Activated CD4-positive, alpha-beta memory T cell treated with anti-CD3 and anti-CD28 coated beads for 36 hours (primary cell): ENCODE measurements at regions not wholly inside any gene's neighbourhood (a gene's known extent, or its start where the extent isn't known, plus 50 kb on each side); places are given as distances from the start of the nearest gene placed in this dataset.

Experiments used
- CTCF ChIA-PET: fragments of 350-600 bp; sonication (Branson Sonifier 250); formaldehyde crosslinking; loops from one replicate; lab custom pipeline; 2021; ENCODE audit warnings: antibody characterized with exemption, inconsistent platforms; lab: Charles Lee
- POLR2A ChIA-PET: fragments of 350-600 bp; sonication (Branson Sonifier 250); formaldehyde crosslinking; loops from one replicate; lab custom pipeline; 2021; ENCODE audit warnings: antibody characterized with exemption; lab: Charles Lee
- DNase-seq: peaks from one replicate; pipeline ENCODE4 v3.0.0-alpha.2; 2020
- H3K27ac Mint-ChIP-seq: one replicate; pipeline ENCODE4 v1.8.0; 2021; ENCODE audit warnings: mixed read lengths
- H3K27me3 Mint-ChIP-seq: one replicate; pipeline ENCODE4 v1.8.0; 2021; ENCODE audit warnings: mixed read lengths
- H3K36me3 Mint-ChIP-seq: one replicate; pipeline ENCODE4 v1.8.0; 2021; ENCODE audit warnings: mixed read lengths
- H3K4me1 Mint-ChIP-seq: one replicate; pipeline ENCODE4 v1.8.0; 2021; ENCODE audit warnings: low read depth, mixed read lengths
- H3K4me3 Mint-ChIP-seq: one replicate; pipeline ENCODE4 v1.8.0; 2021; ENCODE audit warnings: mild to moderate bottlenecking, mixed read lengths
- H3K9me3 Mint-ChIP-seq: one replicate; pipeline ENCODE4 v1.8.0; 2021; ENCODE audit warnings: mixed read lengths
- intact Hi-C: fragments of 100-400 bp; cut with micrococcal nuclease; formaldehyde crosslinking; loops from one replicate; pipeline ENCODE4 v1.15.1; 2023

GRCh38 chr4:38565271-38566199 lies 98.5 kb upstream of the KLF3 start:
- intact Hi-C loops = loop anchor here (10.0 kb wide), 1 partner anchor 111 kb away; no protein-coding TSS in a partner anchor
- H3K27me3 Mint-ChIP-seq = peaks cover 10% of the 10 kb centered on the region

DNA sequence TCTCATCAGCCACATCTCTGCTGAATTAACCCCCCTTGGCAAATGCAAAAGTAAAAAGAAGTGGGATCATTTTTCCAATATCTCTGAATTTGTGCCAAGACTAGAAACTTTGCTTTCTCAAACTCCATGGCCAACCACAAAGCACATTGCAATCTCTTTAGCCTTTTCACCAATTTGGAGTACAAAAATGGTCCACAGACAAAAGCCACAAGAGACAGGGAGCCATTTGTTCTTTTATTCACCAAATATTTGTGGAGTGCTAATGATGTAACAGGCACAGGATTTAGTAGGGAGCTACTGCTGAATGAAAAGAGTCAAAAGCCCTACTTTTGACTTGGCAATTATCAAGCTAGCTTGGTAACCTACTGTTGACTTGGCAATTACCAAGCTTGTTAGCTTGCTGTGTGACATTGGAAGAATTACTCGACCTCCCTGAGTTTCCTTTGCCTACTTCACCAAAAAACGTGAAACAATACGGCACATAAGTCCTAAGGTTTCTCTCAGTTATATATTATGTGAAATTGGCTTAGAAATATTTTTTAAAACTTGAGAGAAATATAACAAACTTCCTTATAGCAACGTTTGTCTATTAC lies 97.1 kb upstream of the KLF3 start:
- Mint-ChIP-seq H3K4me1 (peaks cover 3% of the 10 kb centered on the region), H3K27me3 (peaks cover 10% of the 10 kb centered on the region), H3K9me3 (peaks cover 2% of the 10 kb centered on the region), H3K27ac (no peak overlapping the region), H3K4me3 (no peak overlapping the region), H3K36me3 (no peaks in the 10 kb centered on the region)
- CTCF ChIA-PET = interaction anchor here (1.5 kb wide), 1 partner anchor 45 kb away, joined by 4 read pairs; no protein-coding TSS in a partner anchor
- POLR2A ChIA-PET = interaction anchor here (0.6 kb wide), 1 partner anchor 10 kb away, joined by 3 read pairs; no protein-coding TSS in a partner anchor
- intact Hi-C loops = loop anchor here (10.0 kb wide), 1 partner anchor 112 kb away; no protein-coding TSS in a partner anchor
- no peak for DNase-seq

More at GRCh38 chr4:38565271-38566199, 98.5 kb upstream of the KLF3 start:
- Mint-ChIP-seq H3K36me3 (no peaks in the 10 kb centered on the region), H3K9me3 (peaks cover 2% of the 10 kb centered on the region), H3K27ac (no peak overlapping the region), H3K4me1 (peaks cover 14% of the 10 kb centered on the region), H3K4me3 (no peak overlapping the region)
- CTCF ChIA-PET = no interaction called here
- no peak for DNase-seq
- POLR2A ChIA-PET = no interaction called here

GRCh38 chr4:38567457-38567856 lies 96.5 kb upstream of the KLF3 start:
- Mint-ChIP-seq H3K4me3 (no peak overlapping the region), H3K9me3 (peaks cover 2% of the 10 kb centered on the region), H3K4me1 (peaks cover 3% of the 10 kb centered on the region), H3K27me3 (peaks cover 10% of the 10 kb centered on the region), H3K27ac (no peak overlapping the region), H3K36me3 (no peaks in the 10 kb centered on the region)
- no peak for DNase-seq
- CTCF ChIA-PET = interaction anchor here (1.5 kb wide), 1 partner anchor 45 kb away, joined by 4 read pairs; no protein-coding TSS in a partner anchor
- POLR2A ChIA-PET = interaction anchor here (0.6 kb wide), 1 partner anchor 9 kb away, joined by 3 read pairs; no protein-coding TSS in a partner anchor
- intact Hi-C loops = loop anchor here (10.0 kb wide), 1 partner anchor 113 kb away; no protein-coding TSS in a partner anchor

GRCh38 chr4:38568768-38569167 lies 95.2 kb upstream of the KLF3 start:
- H3K4me3 Mint-ChIP-seq = no peak overlapping the region
- intact Hi-C loops = loop anchor here (10.0 kb wide), 1 partner anchor 114 kb away; no protein-coding TSS in a partner anchor
- H3K27ac Mint-ChIP-seq = no peak overlapping the region
- peaks cover 10% of the 10 kb centered on the region for H3K27me3 Mint-ChIP-seq
- H3K4me1 Mint-ChIP-seq = peaks cover 3% of the 10 kb centered on the region
- no peaks in the 10 kb centered on the region for H3K36me3 Mint-ChIP-seq
- CTCF ChIA-PET = no interaction called here
- no peak for DNase-seq
- peaks cover 2% of the 10 kb centered on the region for H3K9me3 Mint-ChIP-seq
- POLR2A ChIA-PET = no interaction called here

DNA sequence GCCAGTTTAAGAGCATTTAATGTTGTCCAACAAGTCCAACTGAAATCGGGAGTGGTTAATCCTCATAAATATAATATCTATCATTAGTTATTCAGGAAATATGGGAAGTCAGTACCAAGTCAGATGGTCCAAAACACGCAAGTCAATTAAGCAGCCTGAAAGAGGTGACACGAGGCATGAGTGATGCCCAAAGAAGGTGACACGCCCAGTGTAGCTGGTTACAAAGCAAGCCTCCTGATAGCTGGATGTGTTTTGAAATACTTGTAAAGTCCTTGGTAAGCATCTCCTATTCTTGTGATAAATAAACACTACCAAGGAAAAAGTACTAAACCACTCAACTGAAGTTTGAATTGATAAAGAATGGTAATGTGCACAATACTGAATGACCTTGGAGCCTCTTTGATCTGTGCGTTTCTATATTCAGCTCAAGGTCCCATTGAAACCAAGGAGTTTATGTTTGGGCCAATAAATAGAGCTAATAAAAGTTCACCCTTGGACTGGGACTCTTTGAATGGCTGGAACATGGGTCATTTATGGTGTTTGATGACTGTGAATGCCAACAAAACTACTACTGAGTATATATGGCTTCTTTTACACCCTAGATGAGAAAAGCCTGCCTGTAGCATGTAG lies 93.2 kb upstream of the KLF3 start:
- peaks cover 2% of the 10 kb centered on the region for H3K9me3 Mint-ChIP-seq
- ChIA-PET CTCF (no interaction called here), POLR2A (no interaction called here)
- H3K36me3 Mint-ChIP-seq = no peaks in the 10 kb centered on the region
- H3K27ac Mint-ChIP-seq = no peak overlapping the region
- no peak overlapping the region for H3K4me3 Mint-ChIP-seq
- H3K27me3 Mint-ChIP-seq = peaks cover 9% of the 10 kb centered on the region
- DNase-seq = no peak
- intact Hi-C loops = no loop called here
- peaks cover 3% of the 10 kb centered on the region for H3K4me1 Mint-ChIP-seq

GRCh38 chr4:38572793-38573192 lies 91.2 kb upstream of the KLF3 start:
- intact Hi-C loops = no loop called here
- Mint-ChIP-seq H3K4me3 (no peak overlapping the region), H3K4me1 (no peaks in the 10 kb centered on the region), H3K9me3 (peaks cover 2% of the 10 kb centered on the region), H3K27ac (no peak overlapping the region), H3K27me3 (peaks cover 5% of the 10 kb centered on the region), H3K36me3 (no peaks in the 10 kb centered on the region)
- ChIA-PET POLR2A (no interaction called here), CTCF (no interaction called here)
- no peak for DNase-seq

GRCh38 chr4:38574559-38575333 lies 89.3 kb upstream of the KLF3 start:
- no peak overlapping the region for H3K4me3 Mint-ChIP-seq
- POLR2A ChIA-PET = no interaction called here

GRCh38 chr4:38576767-38577166 lies 87.2 kb upstream of the KLF3 start:
- intact Hi-C loops = no loop called here
- CTCF ChIA-PET = interaction anchor here (0.5 to 1.0 kb wide), 2 partner anchors 184 to 397 kb away, joined by 3 to 4 read pairs; no protein-coding TSS in a partner anchor

More at GRCh38 chr4:38574559-38575333, 89.3 kb upstream of the KLF3 start:
- no peak overlapping the region for H3K27ac Mint-ChIP-seq
- H3K36me3 Mint-ChIP-seq = no peaks in the 10 kb centered on the region
- H3K27me3 Mint-ChIP-seq = peaks cover 2% of the 10 kb centered on the region
- CTCF ChIA-PET = no interaction called here
- intact Hi-C loops = no loop called here
- H3K9me3 Mint-ChIP-seq = peaks cover 2% of the 10 kb centered on the region
- no peaks in the 10 kb centered on the region for H3K4me1 Mint-ChIP-seq
- no peak for DNase-seq

DNA sequence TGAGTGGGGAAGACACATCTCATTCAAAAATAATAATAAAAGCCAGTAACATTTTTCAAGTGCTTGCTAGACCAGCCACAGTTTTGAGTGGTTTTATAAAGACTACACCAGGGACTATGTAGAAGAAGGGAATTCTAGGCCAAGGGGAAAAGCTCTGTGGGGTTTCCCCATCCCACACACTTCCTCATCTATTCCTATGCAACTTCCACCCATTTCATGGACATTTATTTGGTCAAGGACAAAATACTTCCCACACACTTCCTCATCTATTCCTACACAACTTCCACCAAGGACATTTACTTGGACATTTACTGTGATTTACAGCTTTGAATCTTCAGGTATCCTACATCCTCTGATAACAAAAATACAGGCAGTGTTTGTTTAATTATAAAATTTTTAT lies 86.5 kb upstream of the KLF3 start:
- POLR2A ChIA-PET = no interaction called here
- CTCF ChIA-PET = interaction anchor here (0.5 kb wide), 1 partner anchor 183 kb away, joined by 3 read pairs; no protein-coding TSS in a partner anchor
- Mint-ChIP-seq H3K27me3 (peaks cover 2% of the 10 kb centered on the region), H3K27ac (no peak overlapping the region), H3K9me3 (no peaks in the 10 kb centered on the region), H3K36me3 (no peaks in the 10 kb centered on the region), H3K4me1 (peaks cover 6% of the 10 kb centered on the region), H3K4me3 (no peak overlapping the region)
- intact Hi-C loops = no loop called here
- no peak for DNase-seq

More at GRCh38 chr4:38576767-38577166, 87.2 kb upstream of the KLF3 start:
- Mint-ChIP-seq H3K4me1 (peaks cover under 1% of the 10 kb centered on the region), H3K9me3 (no peaks in the 10 kb centered on the region), H3K36me3 (no peaks in the 10 kb centered on the region), H3K27me3 (peaks cover 2% of the 10 kb centered on the region), H3K4me3 (no peak overlapping the region), H3K27ac (no peak overlapping the region)
- no peak for DNase-seq
- POLR2A ChIA-PET = interaction anchor here (0.8 kb wide), 1 partner anchor 10 kb away, joined by 3 read pairs; no protein-coding TSS in a partner anchor

- Mint-ChIP-seq H3K4me1 (peaks cover 15% of the 10 kb centered on the region), H3K4me3 (no peak overlapping the region), H3K27me3 (peaks cover 9% of the 10 kb centered on the region), H3K36me3 (no peaks in the 10 kb centered on the region), H3K9me3 (no peaks in the 10 kb centered on the region), H3K27ac (no peak overlapping the region)
- ChIA-PET POLR2A (no interaction called here), CTCF (interaction anchor here (0.9 to 1.9 kb wide), 2 partner anchors 20 to 58 kb away, joined by 3 to 4 read pairs; no protein-coding TSS in a partner anchor)
- no peak for DNase-seq
- intact Hi-C loops = no loop called here
Observed at GRCh38 chr4:38581426-38582106, 82.4 kb upstream of the KLF3 start.
